GM12878 (cell line): ENCODE measurements at regions not wholly inside any gene's neighbourhood (a gene's known extent, or its start where the extent isn't known, plus 50 kb on each side); places are given as distances from the start of the nearest gene placed in this dataset.

Experiments used
- ATAC-seq: fragments of 200-7000 bp; cut with Tn5 transposase; 3 replicates; pipeline ENCODE4 v1.9.1; 2020; ENCODE audit warnings: mild to moderate bottlenecking, moderate library complexity
- BruUV-seq: library from RNA; stranded (reverse); fragments of 400-500 nt; replicated peaks from 2 replicates; lab custom pipeline; 2021; lab: Mats Ljungman, UMichigan
- CTCF ChIA-PET: fragments of 300-600 bp; sonication (Branson Sonifier 250); formaldehyde crosslinking; extraction: SDS; loops from one replicate; lab custom pipeline; 2021; ENCODE audit warnings: inconsistent platforms; lab: Yijun Ruan, JAX
- POLR2A ChIA-PET: fragments of 350-600 bp; formaldehyde crosslinking; extraction: SDS; loops from one replicate; lab custom pipeline; 2021; ENCODE audit warnings: inconsistent platforms; lab: Charles Lee
- RAD21 ChIA-PET: fragments of 300-600 bp; sonication (Branson Sonifier 250); formaldehyde crosslinking; loops from one replicate; lab custom pipeline; 2023; ENCODE audit warnings: antibody characterized with exemption; ENCODE audit not compliant: unreplicated experiment; lab: Charles Lee
- SMC1A ChIA-PET: fragments of 300-600 bp; sonication (Branson Sonifier 250); formaldehyde crosslinking; loops from one replicate; lab custom pipeline; 2023; ENCODE audit not compliant: unreplicated experiment, uncharacterized antibody; lab: Charles Lee
- DNase-seq: peaks from one replicate; pipeline ENCODE4 v3.0.0-alpha.2; 2011; ENCODE audit warnings: low read depth, low spot score
- FAIRE-seq: peaks from 3 replicates; lab custom pipeline; 2011; peaks lifted over from hg19 to GRCh38; lab: Jason Lieb, UNC
- H2AFZ ChIP-seq: 2 replicates; pipeline ENCODE4 v1.6.0; 2011; ENCODE audit warnings: low read depth, low read length, control low read depth; ENCODE audit not compliant: control insufficient read depth
- H3K27ac ChIP-seq: 2 replicates; pipeline ENCODE4 v1.5.1; 2011; ENCODE audit warnings: control low read depth; ENCODE audit not compliant: control insufficient read depth, insufficient read depth
- H3K27me3 ChIP-seq, 2 experiments: replicated peaks in 1 of 2; 2 replicates each; pipeline versions ENCODE4 v1.6.0 to v1.6.1; 2011; ENCODE audit warnings: low read length in 1 of 2; ENCODE audit not compliant: control insufficient read depth in 2 of 2, insufficient read depth in 2 of 2
- H3K36me3 ChIP-seq, 2 experiments: 2 replicates each; pipeline ENCODE4 v1.5.1; 2011; ENCODE audit warnings: low read length in 1 of 2; ENCODE audit not compliant: control insufficient read depth in 2 of 2, insufficient read depth in 2 of 2
- H3K4me1 ChIP-seq: 2 replicates; pipeline ENCODE4 v1.6.1; 2011; ENCODE audit warnings: mild to moderate bottlenecking, low read length, moderate library complexity, mixed read lengths; ENCODE audit not compliant: control insufficient read depth, insufficient read depth
- H3K4me2 ChIP-seq: 2 replicates; pipeline ENCODE4 v1.6.0; 2011; ENCODE audit warnings: control low read depth; ENCODE audit not compliant: control insufficient read depth, insufficient read depth
- H3K4me3 ChIP-seq: fragments of 200-600 bp; sonication (generic); 2 replicates; pipeline ENCODE4 v1.5.1; 2016
- H3K79me2 ChIP-seq: 2 replicates; pipeline ENCODE4 v1.6.0; 2011; ENCODE audit warnings: low read length; ENCODE audit not compliant: control insufficient read depth, insufficient read depth
- H3K9ac ChIP-seq: 2 replicates; pipeline ENCODE4 v1.8.0; 2011; ENCODE audit warnings: low read length, control low read depth, mixed read lengths; ENCODE audit not compliant: control insufficient read depth, insufficient read depth
- H3K9me3 ChIP-seq: replicated peaks from 3 replicates; pipeline ENCODE4 v1.5.1; 2011; ENCODE audit warnings: mild to moderate bottlenecking, low read length; ENCODE audit not compliant: control insufficient read depth, insufficient read depth
- H4K20me1 ChIP-seq: 2 replicates; pipeline ENCODE4 v1.6.0; 2011; ENCODE audit not compliant: control insufficient read depth, insufficient read depth
- CREB1 ChIP-seq: IDR thresholded peaks from 2 replicates; pipeline ENCODE4 v1.6.1; 2012; ENCODE audit warnings: low read depth, mild to moderate bottlenecking, inconsistent platforms
- HDAC2 ChIP-seq: fragments of 200-600 bp; sonication (generic); IDR thresholded peaks from 2 replicates; pipeline ENCODE4 v1.6.1; 2017
- KAT2A ChIP-seq: conservative IDR thresholded peaks from 2 replicates; pipeline ENCODE4 v1.6.1; 2011; ENCODE audit warnings: low read depth, low read length; ENCODE audit not compliant: control insufficient read depth
- LARP7 ChIP-seq: fragments of 450-650 bp; IDR thresholded peaks from 2 replicates; pipeline ENCODE4 v1.6.1; 2017; ENCODE audit warnings: mild to moderate bottlenecking
- MEF2B ChIP-seq: fragments of 450-650 bp; IDR thresholded peaks from 2 replicates; pipeline ENCODE4 v1.6.1; 2018; ENCODE audit warnings: mild to moderate bottlenecking, moderate library complexity; ENCODE audit not compliant: partially characterized antibody, poor library complexity, severe bottlenecking
- POU2F2 ChIP-seq: IDR thresholded peaks from 3 replicates; pipeline ENCODE4 v1.6.1; 2011; ENCODE audit warnings: low read depth, mild to moderate bottlenecking, low read length, borderline replicate concordance
- SUPT20H ChIP-seq: IDR thresholded peaks from 2 replicates; pipeline ENCODE4 v1.6.1; 2011; ENCODE audit warnings: low read depth, mild to moderate bottlenecking, low read length, moderate library complexity, borderline replicate concordance; ENCODE audit not compliant: control insufficient read depth
- TCF3 ChIP-seq: IDR thresholded peaks from 2 replicates; pipeline ENCODE4 v1.6.1; 2012; ENCODE audit warnings: low read depth, mild to moderate bottlenecking, low read length, borderline replicate concordance; ENCODE audit not compliant: insufficient read depth
- ZNF24 ChIP-seq: fragments of 450-650 bp; IDR thresholded peaks from 2 replicates; pipeline ENCODE4 v1.6.1; 2017; ENCODE audit warnings: antibody characterized with exemption, mild to moderate bottlenecking
- ZSCAN29 ChIP-seq: fragments of 450-650 bp; IDR thresholded peaks from 2 replicates; pipeline ENCODE4 v1.6.1; 2017; ENCODE audit warnings: mild to moderate bottlenecking, moderate library complexity
- WGBS: methylation state at CpG from one replicate; pipeline ENCODE4 v1.1.6; 2016; ENCODE audit warnings: low lambda C conversion rate; ENCODE audit not compliant: insufficient replicate concordance, insufficient coverage; ENCODE audit errors: missing lambda C conversion rate; 5-methylcytosine and 5-hydroxymethylcytosine counted together
- in situ Hi-C: fragments of 300-500 bp; cut with MboI; formaldehyde crosslinking; loops from 9 replicates; pipeline ENCODE4 v1.14.3; 2018; ENCODE audit warnings: mixed read lengths
- intact Hi-C: fragments of 100-400 bp; cut with micrococcal nuclease; formaldehyde crosslinking; loops from one replicate; pipeline ENCODE4 v1.14.2; 2022; ENCODE audit not compliant: unreplicated experiment
- TF ChIP-seq, protein P1 (sequence below): fragments of 450-650 bp; IDR thresholded peaks from 2 replicates; pipeline ENCODE4 v1.6.1; 2017; ENCODE audit warnings: mild to moderate bottlenecking, moderate library complexity

DNA sequence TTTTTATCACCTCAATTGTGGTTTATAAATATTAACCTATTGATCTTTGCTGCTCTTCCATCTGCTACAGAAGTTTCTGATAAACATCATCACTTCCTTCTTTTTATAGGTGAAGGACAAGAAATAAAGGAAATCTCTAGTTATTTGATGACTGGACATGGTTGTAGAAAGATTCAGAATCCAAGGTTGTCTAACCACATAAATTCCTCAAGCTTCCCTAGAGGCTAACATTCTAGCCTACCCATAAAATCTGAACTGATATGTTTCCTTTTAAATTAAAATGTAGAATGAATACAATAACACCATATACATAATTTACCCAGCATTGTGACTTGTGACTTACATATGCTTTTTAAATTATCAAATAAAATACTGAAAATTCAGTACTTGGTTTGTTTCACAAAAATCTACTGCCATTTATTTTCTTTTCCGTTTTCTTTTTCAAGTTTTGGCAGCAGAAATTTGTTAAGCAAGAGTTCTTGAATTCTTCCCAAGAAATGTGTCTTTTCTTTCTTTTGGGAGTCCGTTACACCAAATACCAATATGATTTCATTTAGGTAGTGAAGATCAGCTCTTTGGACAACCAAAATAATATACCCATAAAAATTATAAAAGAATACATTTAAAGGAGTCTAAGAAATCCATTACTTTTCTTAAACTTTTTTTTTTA is 513.2 kb upstream of the ADGRL2 start:
- BruUV-seq, result no TSS peak
- ChIA-PET POLR2A (no interaction called here), RAD21 (no interaction called here), CTCF (no interaction called here), SMC1A (interaction anchor here (0.7 kb wide), 1 partner anchor 1936 kb away, joined by 3 read pairs; no protein-coding TSS in a partner anchor)
- ATAC-seq, result no peak
- Histone ChIP-seq H2AFZ (no peak overlapping the region), H4K20me1 (no peaks in the 10 kb centered on the region), H3K27me3 (no peaks in the 10 kb centered on the region), H3K4me3 (no peak overlapping the region), H3K79me2 (no peaks in the 10 kb centered on the region), H3K36me3 (no peaks in the 10 kb centered on the region), H3K4me1 (no peaks in the 10 kb centered on the region), H3K4me2 (no peak overlapping the region), H3K27ac (no peak overlapping the region), H3K9me3 (no peaks in the 10 kb centered on the region), H3K9ac (no peak overlapping the region)
- no peak for FAIRE-seq
- TF ChIP-seq KAT2A (no peak), ZSCAN29 (no peak), ZNF24 (no peak), HDAC2 (no peak), SUPT20H (no peak), LARP7 (no peak), CREB1 (no peak), MEF2B (no peak), POU2F2 (no peak), TCF3 (no peak)
- TF ChIP-seq, protein P1, sequence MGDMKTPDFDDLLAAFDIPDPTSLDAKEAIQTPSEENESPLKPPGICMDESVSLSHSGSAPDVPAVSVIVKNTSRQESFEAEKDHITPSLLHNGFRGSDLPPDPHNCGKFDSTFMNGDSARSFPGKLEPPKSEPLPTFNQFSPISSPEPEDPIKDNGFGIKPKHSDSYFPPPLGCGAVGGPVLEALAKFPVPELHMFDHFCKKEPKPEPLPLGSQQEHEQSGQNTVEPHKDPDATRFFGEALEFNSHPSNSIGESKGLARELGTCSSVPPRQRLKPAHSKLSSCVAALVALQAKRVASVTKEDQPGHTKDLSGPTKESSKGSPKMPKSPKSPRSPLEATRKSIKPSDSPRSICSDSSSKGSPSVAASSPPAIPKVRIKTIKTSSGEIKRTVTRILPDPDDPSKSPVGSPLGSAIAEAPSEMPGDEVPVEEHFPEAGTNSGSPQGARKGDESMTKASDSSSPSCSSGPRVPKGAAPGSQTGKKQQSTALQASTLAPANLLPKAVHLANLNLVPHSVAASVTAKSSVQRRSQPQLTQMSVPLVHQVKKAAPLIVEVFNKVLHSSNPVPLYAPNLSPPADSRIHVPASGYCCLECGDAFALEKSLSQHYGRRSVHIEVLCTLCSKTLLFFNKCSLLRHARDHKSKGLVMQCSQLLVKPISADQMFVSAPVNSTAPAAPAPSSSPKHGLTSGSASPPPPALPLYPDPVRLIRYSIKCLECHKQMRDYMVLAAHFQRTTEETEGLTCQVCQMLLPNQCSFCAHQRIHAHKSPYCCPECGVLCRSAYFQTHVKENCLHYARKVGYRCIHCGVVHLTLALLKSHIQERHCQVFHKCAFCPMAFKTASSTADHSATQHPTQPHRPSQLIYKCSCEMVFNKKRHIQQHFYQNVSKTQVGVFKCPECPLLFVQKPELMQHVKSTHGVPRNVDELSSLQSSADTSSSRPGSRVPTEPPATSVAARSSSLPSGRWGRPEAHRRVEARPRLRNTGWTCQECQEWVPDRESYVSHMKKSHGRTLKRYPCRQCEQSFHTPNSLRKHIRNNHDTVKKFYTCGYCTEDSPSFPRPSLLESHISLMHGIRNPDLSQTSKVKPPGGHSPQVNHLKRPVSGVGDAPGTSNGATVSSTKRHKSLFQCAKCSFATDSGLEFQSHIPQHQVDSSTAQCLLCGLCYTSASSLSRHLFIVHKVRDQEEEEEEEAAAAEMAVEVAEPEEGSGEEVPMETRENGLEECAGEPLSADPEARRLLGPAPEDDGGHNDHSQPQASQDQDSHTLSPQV, result no peak
- intact Hi-C loops, result no loop called here
- 7% methylated on average over 2 of the region's 2 CpGs for WGBS
- DNase-seq, result no peak
- in situ Hi-C loops, result no loop called here
